Ovary (tissue), 3 donors: ENCODE measurements at regions not wholly inside any gene's neighbourhood (a gene's known extent, or its start where the extent isn't known, plus 50 kb on each side); places are given as distances from the start of the nearest gene placed in this dataset.

Source experiments
- EP300 ChIP-seq: sonication (generic); formaldehyde crosslinking; IDR thresholded peaks from one replicate; pipeline ENCODE4 v1.6.1; 2017; ENCODE audit warnings: antibody characterized with exemption
- POLR2A ChIP-seq: fragments of 450-650 bp; IDR thresholded peaks from one replicate; pipeline ENCODE4 v1.6.1; 2017; ENCODE audit warnings: antibody characterized with exemption, mild to moderate bottlenecking, moderate library complexity
- TF ChIP-seq, protein P1 (sequence below), 3 donors: fragments of 450-650 bp in 2 of 3; fragments of 200-600 bp in 1 of 3; IDR thresholded peaks; one replicate each; pipeline versions ENCODE4 v1.5.1 to v1.8.0; 2016 to 2022; ENCODE audit warnings: antibody characterized with exemption in 3 of 3, mild to moderate bottlenecking in 1 of 3
- donor health status: DM: no; HTN: no; CAD: no.

- TF ChIP-seq, protein P1, sequence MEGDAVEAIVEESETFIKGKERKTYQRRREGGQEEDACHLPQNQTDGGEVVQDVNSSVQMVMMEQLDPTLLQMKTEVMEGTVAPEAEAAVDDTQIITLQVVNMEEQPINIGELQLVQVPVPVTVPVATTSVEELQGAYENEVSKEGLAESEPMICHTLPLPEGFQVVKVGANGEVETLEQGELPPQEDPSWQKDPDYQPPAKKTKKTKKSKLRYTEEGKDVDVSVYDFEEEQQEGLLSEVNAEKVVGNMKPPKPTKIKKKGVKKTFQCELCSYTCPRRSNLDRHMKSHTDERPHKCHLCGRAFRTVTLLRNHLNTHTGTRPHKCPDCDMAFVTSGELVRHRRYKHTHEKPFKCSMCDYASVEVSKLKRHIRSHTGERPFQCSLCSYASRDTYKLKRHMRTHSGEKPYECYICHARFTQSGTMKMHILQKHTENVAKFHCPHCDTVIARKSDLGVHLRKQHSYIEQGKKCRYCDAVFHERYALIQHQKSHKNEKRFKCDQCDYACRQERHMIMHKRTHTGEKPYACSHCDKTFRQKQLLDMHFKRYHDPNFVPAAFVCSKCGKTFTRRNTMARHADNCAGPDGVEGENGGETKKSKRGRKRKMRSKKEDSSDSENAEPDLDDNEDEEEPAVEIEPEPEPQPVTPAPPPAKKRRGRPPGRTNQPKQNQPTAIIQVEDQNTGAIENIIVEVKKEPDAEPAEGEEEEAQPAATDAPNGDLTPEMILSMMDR (IDR thresholded peaks at IDR 0.05), result no peak
- TF ChIP-seq EP300, result no peak
- TF ChIP-seq POLR2A, result no peak
Observed at GRCh38 chr3:148226246-148226645, 471.5 kb upstream of the AGTR1 start.
